ENCODE measurements at regions not wholly inside any gene's neighbourhood (a gene's known extent, or its start where the extent isn't known, plus 50 kb on each side); places are given as distances from the start of the nearest gene placed in this dataset.

DNA sequence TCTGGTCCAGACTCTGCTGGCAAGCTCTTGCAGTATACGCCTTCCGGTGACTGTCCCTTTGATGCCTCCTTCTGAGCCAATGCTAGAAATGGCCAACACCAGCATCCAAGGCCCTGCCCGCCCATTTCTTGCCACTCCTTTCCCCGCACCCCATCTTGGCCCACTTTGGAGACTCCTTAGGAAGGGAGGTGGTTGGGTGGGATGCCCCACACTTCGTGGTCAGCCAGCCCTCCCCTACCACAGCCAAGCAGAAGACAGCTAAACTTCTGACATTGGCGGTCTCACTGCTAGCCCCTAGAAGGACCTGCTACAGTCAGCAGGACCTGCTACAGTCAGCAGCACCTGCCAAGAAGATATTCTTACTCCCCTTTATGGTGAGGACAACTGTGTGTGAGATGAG is 73.5 kb upstream of the CLDN14 start (continued):
- TF ChIP-seq, protein P1, sequence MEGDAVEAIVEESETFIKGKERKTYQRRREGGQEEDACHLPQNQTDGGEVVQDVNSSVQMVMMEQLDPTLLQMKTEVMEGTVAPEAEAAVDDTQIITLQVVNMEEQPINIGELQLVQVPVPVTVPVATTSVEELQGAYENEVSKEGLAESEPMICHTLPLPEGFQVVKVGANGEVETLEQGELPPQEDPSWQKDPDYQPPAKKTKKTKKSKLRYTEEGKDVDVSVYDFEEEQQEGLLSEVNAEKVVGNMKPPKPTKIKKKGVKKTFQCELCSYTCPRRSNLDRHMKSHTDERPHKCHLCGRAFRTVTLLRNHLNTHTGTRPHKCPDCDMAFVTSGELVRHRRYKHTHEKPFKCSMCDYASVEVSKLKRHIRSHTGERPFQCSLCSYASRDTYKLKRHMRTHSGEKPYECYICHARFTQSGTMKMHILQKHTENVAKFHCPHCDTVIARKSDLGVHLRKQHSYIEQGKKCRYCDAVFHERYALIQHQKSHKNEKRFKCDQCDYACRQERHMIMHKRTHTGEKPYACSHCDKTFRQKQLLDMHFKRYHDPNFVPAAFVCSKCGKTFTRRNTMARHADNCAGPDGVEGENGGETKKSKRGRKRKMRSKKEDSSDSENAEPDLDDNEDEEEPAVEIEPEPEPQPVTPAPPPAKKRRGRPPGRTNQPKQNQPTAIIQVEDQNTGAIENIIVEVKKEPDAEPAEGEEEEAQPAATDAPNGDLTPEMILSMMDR (conservative IDR thresholded peaks at IDR 0.05; ENCODE audit: low read depth in 2 of 2), result no peak
- TF ChIP-seq NANOG (IDR thresholded peaks at IDR 0.05; ENCODE audit: borderline replicate concordance) (no peak), POLR2AphosphoS5 (IDR thresholded peaks at IDR 0.05; ENCODE audit: low read depth) (no peak)
- TF ChIP-seq, protein P2, sequence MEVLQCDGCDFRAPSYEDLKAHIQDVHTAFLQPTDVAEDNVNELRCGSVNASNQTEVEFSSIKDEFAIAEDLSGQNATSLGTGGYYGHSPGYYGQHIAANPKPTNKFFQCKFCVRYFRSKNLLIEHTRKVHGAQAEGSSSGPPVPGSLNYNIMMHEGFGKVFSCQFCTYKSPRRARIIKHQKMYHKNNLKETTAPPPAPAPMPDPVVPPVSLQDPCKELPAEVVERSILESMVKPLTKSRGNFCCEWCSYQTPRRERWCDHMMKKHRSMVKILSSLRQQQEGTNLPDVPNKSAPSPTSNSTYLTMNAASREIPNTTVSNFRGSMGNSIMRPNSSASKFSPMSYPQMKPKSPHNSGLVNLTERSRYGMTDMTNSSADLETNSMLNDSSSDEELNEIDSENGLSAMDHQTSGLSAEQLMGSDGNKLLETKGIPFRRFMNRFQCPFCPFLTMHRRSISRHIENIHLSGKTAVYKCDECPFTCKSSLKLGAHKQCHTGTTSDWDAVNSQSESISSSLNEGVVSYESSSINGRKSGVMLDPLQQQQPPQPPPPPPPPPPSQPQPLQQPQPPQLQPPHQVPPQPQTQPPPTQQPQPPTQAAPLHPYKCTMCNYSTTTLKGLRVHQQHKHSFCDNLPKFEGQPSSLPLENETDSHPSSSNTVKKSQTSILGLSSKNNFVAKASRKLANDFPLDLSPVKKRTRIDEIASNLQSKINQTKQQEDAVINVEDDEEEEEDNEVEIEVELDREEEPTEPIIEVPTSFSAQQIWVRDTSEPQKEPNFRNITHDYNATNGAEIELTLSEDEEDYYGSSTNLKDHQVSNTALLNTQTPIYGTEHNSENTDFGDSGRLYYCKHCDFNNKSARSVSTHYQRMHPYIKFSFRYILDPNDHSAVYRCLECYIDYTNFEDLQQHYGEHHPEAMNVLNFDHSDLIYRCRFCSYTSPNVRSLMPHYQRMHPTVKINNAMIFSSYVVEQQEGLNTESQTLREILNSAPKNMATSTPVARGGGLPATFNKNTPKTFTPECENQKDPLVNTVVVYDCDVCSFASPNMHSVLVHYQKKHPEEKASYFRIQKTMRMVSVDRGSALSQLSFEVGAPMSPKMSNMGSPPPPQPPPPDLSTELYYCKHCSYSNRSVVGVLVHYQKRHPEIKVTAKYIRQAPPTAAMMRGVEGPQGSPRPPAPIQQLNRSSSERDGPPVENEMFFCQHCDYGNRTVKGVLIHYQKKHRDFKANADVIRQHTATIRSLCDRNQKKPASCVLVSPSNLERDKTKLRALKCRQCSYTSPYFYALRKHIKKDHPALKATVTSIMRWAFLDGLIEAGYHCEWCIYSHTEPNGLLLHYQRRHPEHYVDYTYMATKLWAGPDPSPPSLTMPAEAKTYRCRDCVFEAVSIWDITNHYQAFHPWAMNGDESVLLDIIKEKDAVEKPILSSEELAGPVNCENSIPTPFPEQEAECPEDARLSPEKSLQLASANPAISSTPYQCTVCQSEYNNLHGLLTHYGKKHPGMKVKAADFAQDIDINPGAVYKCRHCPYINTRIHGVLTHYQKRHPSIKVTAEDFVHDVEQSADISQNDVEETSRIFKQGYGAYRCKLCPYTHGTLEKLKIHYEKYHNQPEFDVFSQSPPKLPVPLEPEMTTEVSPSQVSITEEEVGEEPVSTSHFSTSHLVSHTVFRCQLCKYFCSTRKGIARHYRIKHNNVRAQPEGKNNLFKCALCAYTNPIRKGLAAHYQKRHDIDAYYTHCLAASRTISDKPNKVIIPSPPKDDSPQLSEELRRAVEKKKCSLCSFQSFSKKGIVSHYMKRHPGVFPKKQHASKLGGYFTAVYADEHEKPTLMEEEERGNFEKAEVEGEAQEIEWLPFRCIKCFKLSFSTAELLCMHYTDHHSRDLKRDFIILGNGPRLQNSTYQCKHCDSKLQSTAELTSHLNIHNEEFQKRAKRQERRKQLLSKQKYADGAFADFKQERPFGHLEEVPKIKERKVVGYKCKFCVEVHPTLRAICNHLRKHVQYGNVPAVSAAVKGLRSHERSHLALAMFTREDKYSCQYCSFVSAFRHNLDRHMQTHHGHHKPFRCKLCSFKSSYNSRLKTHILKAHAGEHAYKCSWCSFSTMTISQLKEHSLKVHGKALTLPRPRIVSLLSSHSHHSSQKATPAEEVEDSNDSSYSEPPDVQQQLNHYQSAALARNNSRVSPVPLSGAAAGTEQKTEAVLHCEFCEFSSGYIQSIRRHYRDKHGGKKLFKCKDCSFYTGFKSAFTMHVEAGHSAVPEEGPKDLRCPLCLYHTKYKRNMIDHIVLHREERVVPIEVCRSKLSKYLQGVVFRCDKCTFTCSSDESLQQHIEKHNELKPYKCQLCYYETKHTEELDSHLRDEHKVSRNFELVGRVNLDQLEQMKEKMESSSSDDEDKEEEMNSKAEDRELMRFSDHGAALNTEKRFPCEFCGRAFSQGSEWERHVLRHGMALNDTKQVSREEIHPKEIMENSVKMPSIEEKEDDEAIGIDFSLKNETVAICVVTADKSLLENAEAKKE (CRISPR knock-in tag; IDR thresholded peaks at IDR 0.05), result no peak

DNA sequence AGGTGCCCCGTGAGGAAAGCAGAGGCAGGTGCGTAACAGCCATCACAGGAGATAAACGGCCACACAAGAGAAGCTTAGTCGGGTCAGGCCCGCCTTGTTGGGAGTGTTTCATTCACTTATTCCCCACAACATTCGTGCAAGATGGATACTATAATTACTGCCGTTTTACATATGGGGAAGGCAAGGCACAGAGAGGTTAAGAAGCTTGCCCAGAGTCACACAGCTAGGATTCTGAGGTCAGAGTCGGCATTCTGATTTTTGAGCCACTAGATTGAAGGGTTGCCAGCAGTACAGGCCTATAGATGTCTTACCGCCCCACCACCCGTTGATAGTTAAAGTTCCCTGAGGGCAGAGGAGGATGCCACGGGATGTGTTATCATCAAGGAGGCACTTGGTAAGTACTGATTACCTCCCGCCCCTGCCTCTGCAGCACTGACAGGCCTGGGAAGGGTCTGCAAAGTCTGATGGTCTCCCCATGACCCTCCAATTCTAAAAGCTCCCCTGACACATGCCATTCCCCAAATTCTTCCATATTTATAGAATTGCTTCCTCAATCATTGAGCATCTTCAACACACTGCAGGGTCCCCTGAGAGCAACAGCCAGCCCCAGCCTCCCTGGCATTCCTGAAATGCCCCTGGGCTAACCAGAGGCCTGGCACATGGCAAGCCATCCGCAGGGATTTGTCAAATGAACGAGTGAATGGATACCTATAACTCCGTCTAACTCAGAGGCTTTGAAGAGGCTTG is 74.7 kb upstream of the CLDN14 start:
- ATAC-seq, result no peak
- Histone ChIP-seq H3K9me2 (ENCODE audit: insufficient read depth) (0 out of 2 replicates have a peak, but pooled peaks cover 6% of the 10 kb centered on the region), H4K20me1 (replicated peaks; ENCODE audit: insufficient read depth) (no peaks in the 10 kb centered on the region), H3K36me3 (ENCODE audit: insufficient read depth) (no peaks in the 10 kb centered on the region), H2AFZ (0 out of 2 replicates have a peak overlapping the region, but pooled peaks have one; percentile 47), H3F3A (replicated peaks; ENCODE audit: low read depth) (no peaks in the 10 kb centered on the region), H3K4me1 (ENCODE audit: insufficient read depth) (peaks cover 7% of the 10 kb centered on the region; the same call in 1 of the 2 replicates), H3K4me2 (no peak overlapping the region), H3K79me2 (replicated peaks; ENCODE audit: insufficient read depth) (no peaks in the 10 kb centered on the region), H3K27me3 (ENCODE audit: insufficient read depth) (no peaks in the 10 kb centered on the region), H3K27ac (ENCODE audit: low read depth) (no peak overlapping the region), H3K4me3 (no peak overlapping the region)
- no peaks in the 10 kb centered on the region for H3K36me3 Mint-ChIP-seq (ENCODE audit: low read depth)
- no peak overlapping the region for H3K4me3 Mint-ChIP-seq
- peak; percentile 33 for DNase-seq (ENCODE audit: low spot score)
- H3K27me3 Mint-ChIP-seq (ENCODE audit: insufficient read depth, low read depth, poor library complexity), result peaks cover 10% of the 10 kb centered on the region
- H3K27ac Mint-ChIP-seq, result no peak overlapping the region
- peaks cover 11% of the 10 kb centered on the region; the same call in 2 of the 3 replicates for H3K4me1 Mint-ChIP-seq
- H3K9me3 Mint-ChIP-seq, result no peaks in the 10 kb centered on the region
- no peak for TF ChIP-seq CREB1 (CRISPR knock-in tag; IDR thresholded peaks at IDR 0.05; ENCODE audit: low read depth)
- TF ChIP-seq, protein P1 (conservative IDR thresholded peaks at IDR 0.05; ENCODE audit: low read depth in 2 of 2), result no peak
- TF ChIP-seq POLR2AphosphoS5 (IDR thresholded peaks at IDR 0.05; ENCODE audit: low read depth), result no peak
- no peak for TF ChIP-seq ZNF331 (CRISPR knock-in tag; IDR thresholded peaks at IDR 0.05; ENCODE audit: low read depth)
